ENCODE measurements at regions not wholly inside any gene's neighbourhood (a gene's known extent, or its start where the extent isn't known, plus 50 kb on each side); places are given as distances from the start of the nearest gene placed in this dataset.

GRCh38 chr6:100186552-100186951, 192.5 kb upstream of the MCHR2 start:
- Histone ChIP-seq H3K4me3 (ENCODE audit: low read depth in 1 of 5, low read length in 5 of 5) (no peak overlapping the region), H3K36me3 (ENCODE audit: control insufficient read depth in 5 of 5, insufficient read depth in 5 of 5, low read length in 5 of 5) (no peaks in the 10 kb centered on the region), H3K4me1 (ENCODE audit: control insufficient read depth in 5 of 5, insufficient read depth in 5 of 5, low read length in 5 of 5) (peaks cover 0 to 3% (median 0%) of the 10 kb centered on the region in 5 donors), H3K9me3 (ENCODE audit: control insufficient read depth in 5 of 5, low read length in 5 of 5) (no peaks in the 10 kb centered on the region), H3K9ac (ENCODE audit: low read length in 5 of 5) (no peak overlapping the region), H3K27me3 (ENCODE audit: control insufficient read depth in 5 of 5, insufficient read depth in 4 of 5, low read length in 5 of 5) (no peaks in the 10 kb centered on the region), H3K27ac (ENCODE audit: low read depth, low read length) (no peak overlapping the region)

GRCh38 chr6:100185615-100186014, 191.6 kb upstream of the MCHR2 start:
- Histone ChIP-seq H3K27ac (ENCODE audit: low read depth, low read length) (no peak overlapping the region), H3K36me3 (ENCODE audit: control insufficient read depth in 5 of 5, insufficient read depth in 5 of 5, low read length in 5 of 5) (no peaks in the 10 kb centered on the region), H3K4me1 (ENCODE audit: control insufficient read depth in 5 of 5, insufficient read depth in 5 of 5, low read length in 5 of 5) (peaks cover 0 to 3% (median 0%) of the 10 kb centered on the region in 5 donors), H3K27me3 (ENCODE audit: control insufficient read depth in 5 of 5, insufficient read depth in 4 of 5, low read length in 5 of 5) (no peaks in the 10 kb centered on the region), H3K9me3 (ENCODE audit: control insufficient read depth in 5 of 5, low read length in 5 of 5) (no peaks in the 10 kb centered on the region), H3K9ac (ENCODE audit: low read length in 5 of 5) (no peak overlapping the region), H3K4me3 (ENCODE audit: low read depth in 1 of 5, low read length in 5 of 5) (no peak overlapping the region)

- no peaks in the 10 kb centered on the region for H3K36me3 ChIP-seq (ENCODE audit: control insufficient read depth in 5 of 5, insufficient read depth in 5 of 5, low read length in 5 of 5)
- peaks cover 0 to 3% (median 2%) of the 10 kb centered on the region in 5 donors for H3K4me1 ChIP-seq (ENCODE audit: control insufficient read depth in 5 of 5, insufficient read depth in 5 of 5, low read length in 5 of 5)
- no peaks in the 10 kb centered on the region for H3K9me3 ChIP-seq (ENCODE audit: control insufficient read depth in 5 of 5, low read length in 5 of 5)
- no peak overlapping the region for H3K9ac ChIP-seq (ENCODE audit: low read length in 5 of 5)
- H3K27me3 ChIP-seq (ENCODE audit: control insufficient read depth in 5 of 5, insufficient read depth in 4 of 5, low read length in 5 of 5): no peaks in the 10 kb centered on the region
- H3K4me3 ChIP-seq (ENCODE audit: low read depth in 1 of 5, low read length in 5 of 5): no peak overlapping the region
- H3K27ac ChIP-seq (ENCODE audit: low read depth, low read length): no peak overlapping the region
These were observed 190.4 kb upstream of the MCHR2 start for GRCh38 chr6:100184473-100184872.

GRCh38 chr6:100182313-100182712, 188.3 kb upstream of the MCHR2 start:
- Histone ChIP-seq H3K4me3 (ENCODE audit: low read depth in 1 of 5, low read length in 5 of 5) (no peak overlapping the region), H3K9ac (ENCODE audit: low read length in 5 of 5) (no peak overlapping the region), H3K4me1 (ENCODE audit: control insufficient read depth in 5 of 5, insufficient read depth in 5 of 5, low read length in 5 of 5) (peaks cover 5 to 19% (median 9%) of the 10 kb centered on the region in 5 donors)

GRCh38 chr6:100181309-100181708, 187.3 kb upstream of the MCHR2 start:
- no peaks in the 10 kb centered on the region for H3K27me3 ChIP-seq (ENCODE audit: control insufficient read depth in 5 of 5, insufficient read depth in 4 of 5, low read length in 5 of 5)
- H3K27ac ChIP-seq (ENCODE audit: low read depth, low read length): no peak overlapping the region
- H3K4me1 ChIP-seq (ENCODE audit: control insufficient read depth in 5 of 5, insufficient read depth in 5 of 5, low read length in 5 of 5): peaks cover 5 to 29% (median 17%) of the 10 kb centered on the region in 5 donors
- no peaks in the 10 kb centered on the region for H3K9me3 ChIP-seq (ENCODE audit: control insufficient read depth in 5 of 5, low read length in 5 of 5)
- no peaks in the 10 kb centered on the region for H3K36me3 ChIP-seq (ENCODE audit: control insufficient read depth in 5 of 5, insufficient read depth in 5 of 5, low read length in 5 of 5)
- H3K9ac ChIP-seq (ENCODE audit: low read length in 5 of 5): no peak overlapping the region
- no peak overlapping the region for H3K4me3 ChIP-seq (ENCODE audit: low read depth in 1 of 5, low read length in 5 of 5)

More at GRCh38 chr6:100182313-100182712, 188.3 kb upstream of the MCHR2 start:
- no peaks in the 10 kb centered on the region for H3K27me3 ChIP-seq (ENCODE audit: control insufficient read depth in 5 of 5, insufficient read depth in 4 of 5, low read length in 5 of 5)
- no peaks in the 10 kb centered on the region for H3K36me3 ChIP-seq (ENCODE audit: control insufficient read depth in 5 of 5, insufficient read depth in 5 of 5, low read length in 5 of 5)
- H3K9me3 ChIP-seq (ENCODE audit: control insufficient read depth in 5 of 5, low read length in 5 of 5): no peaks in the 10 kb centered on the region
- H3K27ac ChIP-seq (ENCODE audit: low read depth, low read length): no peak overlapping the region

GRCh38 chr6:100179576-100179975, 185.6 kb upstream of the MCHR2 start:
- no peak overlapping the region for H3K4me3 ChIP-seq (ENCODE audit: low read depth in 1 of 5, low read length in 5 of 5)
- H3K9ac ChIP-seq (ENCODE audit: low read length in 5 of 5): no peak overlapping the region
- H3K27me3 ChIP-seq (ENCODE audit: control insufficient read depth in 5 of 5, insufficient read depth in 4 of 5, low read length in 5 of 5): no peaks in the 10 kb centered on the region
- no peak overlapping the region for H3K27ac ChIP-seq (ENCODE audit: low read depth, low read length)
- H3K36me3 ChIP-seq (ENCODE audit: control insufficient read depth in 5 of 5, insufficient read depth in 5 of 5, low read length in 5 of 5): no peaks in the 10 kb centered on the region
- no peaks in the 10 kb centered on the region for H3K9me3 ChIP-seq (ENCODE audit: control insufficient read depth in 5 of 5, low read length in 5 of 5)
- H3K4me1 ChIP-seq (ENCODE audit: control insufficient read depth in 5 of 5, insufficient read depth in 5 of 5, low read length in 5 of 5): peaks cover 11 to 41% (median 27%) of the 10 kb centered on the region in 5 donors

- no peaks in the 10 kb centered on the region for H3K36me3 ChIP-seq (ENCODE audit: control insufficient read depth in 5 of 5, insufficient read depth in 5 of 5, low read length in 5 of 5)
- H3K9me3 ChIP-seq (ENCODE audit: control insufficient read depth in 5 of 5, low read length in 5 of 5): no peaks in the 10 kb centered on the region
- H3K27me3 ChIP-seq (ENCODE audit: control insufficient read depth in 5 of 5, insufficient read depth in 4 of 5, low read length in 5 of 5): no peaks in the 10 kb centered on the region
- no peak overlapping the region for H3K4me3 ChIP-seq (ENCODE audit: low read depth in 1 of 5, low read length in 5 of 5)
- no peak overlapping the region for H3K9ac ChIP-seq (ENCODE audit: low read length in 5 of 5)
- H3K27ac ChIP-seq (ENCODE audit: low read depth, low read length): peak overlapping the region; percentile 60
- H3K4me1 ChIP-seq (ENCODE audit: control insufficient read depth in 5 of 5, insufficient read depth in 5 of 5, low read length in 5 of 5): peaks cover 11 to 58% (median 39%) of the 10 kb centered on the region in 5 donors
These were observed 183.9 kb upstream of the MCHR2 start for GRCh38 chr6:100177956-100178355.

GRCh38 chr6:100176951-100177710, 183.1 kb upstream of the MCHR2 start:
- H3K27ac ChIP-seq (ENCODE audit: low read depth, low read length): peak overlapping the region; percentile 60
- no peak overlapping the region for H3K9ac ChIP-seq (ENCODE audit: low read length in 5 of 5)
- H3K4me1 ChIP-seq (ENCODE audit: control insufficient read depth in 5 of 5, insufficient read depth in 5 of 5, low read length in 5 of 5): peaks cover 11 to 65% (median 39%) of the 10 kb centered on the region in 5 donors
- H3K4me3 ChIP-seq (ENCODE audit: low read depth in 1 of 5, low read length in 5 of 5): peak overlapping the region in 1 of 5 donors; percentile 28
- H3K36me3 ChIP-seq (ENCODE audit: control insufficient read depth in 5 of 5, insufficient read depth in 5 of 5, low read length in 5 of 5): no peaks in the 10 kb centered on the region
- H3K9me3 ChIP-seq (ENCODE audit: control insufficient read depth in 5 of 5, low read length in 5 of 5): no peaks in the 10 kb centered on the region
- no peaks in the 10 kb centered on the region for H3K27me3 ChIP-seq (ENCODE audit: control insufficient read depth in 5 of 5, insufficient read depth in 4 of 5, low read length in 5 of 5)

- H3K36me3 ChIP-seq (ENCODE audit: control insufficient read depth in 5 of 5, insufficient read depth in 5 of 5, low read length in 5 of 5): no peaks in the 10 kb centered on the region
- peak overlapping the region in 2 of 5 donors; percentile 23 to 75 for H3K9ac ChIP-seq (ENCODE audit: low read length in 5 of 5)
- H3K4me1 ChIP-seq (ENCODE audit: control insufficient read depth in 5 of 5, insufficient read depth in 5 of 5, low read length in 5 of 5): peaks cover 11 to 65% (median 39%) of the 10 kb centered on the region in 5 donors
- H3K27me3 ChIP-seq (ENCODE audit: control insufficient read depth in 5 of 5, insufficient read depth in 4 of 5, low read length in 5 of 5): no peaks in the 10 kb centered on the region
- H3K27ac ChIP-seq (ENCODE audit: low read depth, low read length): peak overlapping the region; percentile 60
- no peak overlapping the region for H3K4me3 ChIP-seq (ENCODE audit: low read depth in 1 of 5, low read length in 5 of 5)
- H3K9me3 ChIP-seq (ENCODE audit: control insufficient read depth in 5 of 5, low read length in 5 of 5): no peaks in the 10 kb centered on the region
These were observed 182.4 kb upstream of the MCHR2 start for GRCh38 chr6:100176311-100176950.

- Histone ChIP-seq H3K27me3 (ENCODE audit: control insufficient read depth in 5 of 5, insufficient read depth in 4 of 5, low read length in 5 of 5) (no peaks in the 10 kb centered on the region), H3K9ac (ENCODE audit: low read length in 5 of 5) (peak overlapping the region in 1 of 5 donors; percentile 75), H3K4me3 (ENCODE audit: low read depth in 1 of 5, low read length in 5 of 5) (no peak overlapping the region), H3K27ac (ENCODE audit: low read depth, low read length) (peak overlapping the region; percentile 60), H3K4me1 (ENCODE audit: control insufficient read depth in 5 of 5, insufficient read depth in 5 of 5, low read length in 5 of 5) (peaks cover 11 to 65% (median 39%) of the 10 kb centered on the region in 5 donors), H3K9me3 (ENCODE audit: control insufficient read depth in 5 of 5, low read length in 5 of 5) (no peaks in the 10 kb centered on the region), H3K36me3 (ENCODE audit: control insufficient read depth in 5 of 5, insufficient read depth in 5 of 5, low read length in 5 of 5) (no peaks in the 10 kb centered on the region)
These were observed 181.8 kb upstream of the MCHR2 start for GRCh38 chr6:100175814-100176310.
